NCI-H2171 (cell line): ENCODE measurements at regions not wholly inside any gene's neighbourhood (a gene's known extent, or its start where the extent isn't known, plus 50 kb on each side); places are given as distances from the start of the nearest gene placed in this dataset.
"Not testable (repeated sequence)": the region's sequence is repeated elsewhere in the genome, so short reads cannot be mapped to it uniquely, and the experiment has no call there.

Experiments used
- DNase-seq: peaks from one replicate; lab custom pipeline; 2025; lab: John Stamatoyannopoulos, UW

DNA sequence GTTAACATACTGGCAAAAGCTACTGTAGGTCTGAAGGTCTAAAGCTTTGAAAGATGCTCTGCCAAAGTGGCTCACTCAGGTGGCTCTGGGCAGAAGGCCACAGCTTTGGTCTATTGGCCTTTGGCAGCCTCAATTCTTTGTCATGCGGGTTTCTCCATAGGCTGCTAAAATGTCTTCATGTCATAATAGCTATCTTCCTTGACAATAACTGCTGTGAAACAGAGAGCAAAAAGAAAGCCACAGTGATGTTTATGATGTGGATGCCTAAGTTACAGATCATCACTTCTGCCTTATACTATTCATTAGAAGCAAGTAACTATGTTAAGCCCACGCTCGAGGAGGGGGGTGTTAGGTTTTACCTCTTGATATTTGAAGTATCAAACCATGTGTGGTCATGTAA lies 906.1 kb upstream of the CDH9 start:
- DNase-seq = no peak

GRCh38 chr5:27938989-27939388 lies 900.6 kb upstream of the CDH9 start:
- DNase-seq = no peak

DNA sequence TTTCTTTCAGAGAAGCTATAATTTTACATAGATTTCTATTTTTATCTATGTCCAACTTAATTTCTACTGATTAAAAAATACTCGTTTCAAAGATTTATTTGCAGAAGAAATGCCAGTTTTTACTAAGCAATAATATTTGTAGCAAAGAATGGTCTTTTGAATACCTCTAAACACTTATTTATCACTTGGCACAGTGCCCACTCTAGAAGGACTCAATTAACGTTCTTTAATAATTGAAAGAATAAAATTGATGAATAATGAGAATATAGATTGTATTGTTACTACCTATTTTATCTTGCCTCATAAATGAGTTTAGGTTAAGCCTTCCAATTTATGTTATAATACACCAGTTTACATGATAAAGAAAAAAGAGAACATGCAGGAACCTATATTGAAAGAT lies 889.7 kb upstream of the CDH9 start:
- DNase-seq = no peak

DNA sequence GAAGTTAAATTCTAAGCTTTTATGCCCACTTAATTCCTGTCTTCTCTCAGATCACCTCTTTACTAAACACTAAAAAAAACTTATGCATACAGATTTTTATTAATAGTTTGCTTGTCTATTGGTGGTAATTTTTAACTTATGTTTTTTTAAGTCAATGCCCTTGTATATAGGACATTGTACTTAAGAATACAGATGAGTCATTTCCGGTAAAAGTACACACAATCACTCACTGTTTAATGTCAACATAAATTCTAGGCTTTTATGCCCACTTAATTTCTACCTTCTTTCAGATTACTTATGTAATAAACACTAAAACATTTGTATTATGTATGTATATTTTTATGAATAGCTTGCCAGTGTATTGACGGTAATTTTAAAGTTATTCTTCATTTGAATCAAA lies 872.8 kb upstream of the CDH9 start:
- DNase-seq = no peak

DNA sequence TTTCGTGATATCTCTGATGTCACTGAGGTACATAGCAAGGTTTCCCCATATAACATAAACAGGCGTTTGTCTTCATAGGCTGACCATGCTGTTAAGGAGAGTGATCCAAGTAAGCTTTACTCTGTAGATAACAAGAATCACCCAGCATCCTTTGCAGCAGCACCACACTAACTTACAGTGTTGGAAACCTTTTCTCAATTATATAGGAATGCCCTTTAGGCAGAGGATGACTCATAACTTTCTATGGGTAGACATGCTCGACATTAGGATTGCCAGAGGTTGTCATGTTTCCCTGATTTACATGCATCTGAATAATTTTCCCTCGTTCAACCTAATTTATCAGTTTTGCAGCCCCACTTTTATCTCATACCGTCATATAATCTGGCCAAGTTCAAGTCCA lies 870.0 kb upstream of the CDH9 start:
- no peak for DNase-seq

GRCh38 chr5:27906931-27907601 lies 868.7 kb upstream of the CDH9 start:
- no peak for DNase-seq

- DNase-seq = no peak
These were observed 868.1 kb upstream of the CDH9 start for GRCh38 chr5:27906481-27906880.

- DNase-seq = no peak
These were observed 862.4 kb upstream of the CDH9 start for GRCh38 chr5:27900761-27901160.

DNA sequence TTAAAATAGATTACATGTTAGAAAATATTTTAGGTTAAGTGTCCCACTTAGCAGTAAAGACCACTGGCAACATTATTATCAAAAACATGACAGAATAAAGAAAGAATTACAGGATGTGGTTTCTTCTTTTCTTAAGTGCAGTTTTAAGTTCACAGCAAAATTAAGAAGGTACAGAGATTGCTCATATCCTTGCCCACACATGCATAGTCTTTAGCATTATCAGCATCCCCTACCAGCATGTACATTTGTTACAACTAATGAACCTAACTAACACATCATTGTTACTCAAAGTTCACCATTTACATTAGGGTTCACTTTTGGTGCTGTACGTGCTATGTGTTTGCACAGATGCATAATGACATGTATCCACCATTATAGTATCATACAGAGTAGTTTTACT lies 837.7 kb upstream of the CDH9 start:
- no peak for DNase-seq

DNA sequence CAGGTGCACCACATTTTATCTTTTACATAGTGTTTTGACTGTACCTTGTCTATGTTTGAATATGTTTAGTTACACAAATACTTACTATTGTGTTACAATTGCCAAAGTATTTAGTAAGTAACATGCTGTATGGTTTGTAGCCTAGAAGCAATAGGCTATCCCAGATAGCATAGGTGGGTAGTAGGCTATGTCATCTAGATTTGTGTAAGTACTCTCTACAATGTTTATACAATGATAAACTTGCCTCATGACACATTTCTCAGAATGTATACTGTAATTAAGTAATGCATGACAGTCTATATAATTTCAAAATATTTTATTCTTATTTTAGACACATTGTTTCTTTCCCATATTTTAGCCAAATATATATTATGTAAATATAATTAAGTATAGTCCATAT lies 836.8 kb upstream of the CDH9 start:
- no peak for DNase-seq

GRCh38 chr5:27868292-27868691 lies 829.9 kb upstream of the CDH9 start:
- no peak for DNase-seq

DNA sequence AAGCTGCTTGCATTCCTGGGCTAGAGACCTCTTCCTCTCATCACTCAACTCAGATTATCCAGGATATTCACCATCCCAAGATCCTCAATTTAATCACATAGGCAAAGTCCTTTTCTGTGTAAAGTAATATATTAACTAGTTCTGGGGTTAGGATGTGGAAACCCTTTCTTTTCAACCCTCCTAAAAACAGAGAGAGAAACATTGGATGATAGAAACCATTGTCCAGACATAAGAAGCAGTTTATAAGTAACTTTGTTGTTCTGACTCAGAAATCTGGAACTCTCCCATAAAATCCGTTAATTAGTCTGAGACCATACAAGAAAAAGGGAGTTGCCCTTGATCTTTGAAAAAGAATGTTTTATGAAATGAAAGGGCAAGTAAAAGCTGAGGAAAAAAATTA lies 817.1 kb upstream of the CDH9 start:
- no peak for DNase-seq

DNA sequence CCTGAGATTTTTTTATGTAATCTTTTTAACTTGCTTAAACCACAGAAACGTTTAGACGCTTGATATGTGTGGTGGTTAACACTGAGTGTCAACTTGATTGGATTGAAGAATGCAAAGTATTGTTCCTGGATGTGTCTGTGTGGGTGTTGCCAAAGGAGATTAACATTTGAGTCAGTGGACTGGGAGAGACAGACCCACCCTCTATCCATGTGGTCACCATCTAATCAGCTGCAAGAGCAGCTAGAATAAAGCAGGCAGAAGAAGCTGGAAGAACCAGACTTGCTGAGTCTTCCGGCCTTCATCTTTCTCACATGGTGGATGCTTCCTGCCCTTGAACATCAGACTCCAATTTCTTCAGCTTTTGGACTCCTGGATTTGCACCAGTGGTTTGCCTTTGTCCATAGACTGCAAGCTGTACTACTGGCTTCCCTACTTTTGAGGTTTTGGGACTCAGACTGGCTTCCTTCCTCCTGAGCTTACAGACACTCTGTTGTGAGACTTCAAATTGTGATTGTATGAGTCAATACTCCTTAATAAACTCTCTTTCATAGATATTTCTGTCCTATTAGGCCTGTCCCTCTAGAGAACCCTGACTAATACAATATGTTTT lies 816.0 kb upstream of the CDH9 start:
- DNase-seq = no peak

- DNase-seq = no peak
These were observed 806.9 kb upstream of the CDH9 start for GRCh38 chr5:27845248-27845647.

DNA sequence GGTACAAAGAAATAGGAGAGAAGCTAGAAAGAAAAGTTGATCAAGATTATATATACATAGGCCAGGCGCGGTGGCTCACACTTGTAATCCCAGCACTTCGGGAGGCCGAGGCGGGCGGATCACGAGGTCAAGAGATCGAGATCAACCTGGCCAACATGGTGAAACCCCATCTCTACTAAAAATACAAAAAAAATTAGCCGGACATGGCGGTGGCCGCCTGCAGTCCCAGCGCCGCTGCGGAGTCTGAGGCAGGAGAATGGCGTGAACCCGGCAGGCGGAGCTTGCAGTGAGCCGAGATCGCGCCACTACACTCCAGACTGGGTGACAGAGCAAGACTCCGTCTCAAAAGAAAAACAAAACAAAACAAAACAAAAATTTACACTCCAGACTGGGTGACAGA lies 798.3 kb upstream of the CDH9 start:
- not testable (repeated sequence) for DNase-seq

DNA sequence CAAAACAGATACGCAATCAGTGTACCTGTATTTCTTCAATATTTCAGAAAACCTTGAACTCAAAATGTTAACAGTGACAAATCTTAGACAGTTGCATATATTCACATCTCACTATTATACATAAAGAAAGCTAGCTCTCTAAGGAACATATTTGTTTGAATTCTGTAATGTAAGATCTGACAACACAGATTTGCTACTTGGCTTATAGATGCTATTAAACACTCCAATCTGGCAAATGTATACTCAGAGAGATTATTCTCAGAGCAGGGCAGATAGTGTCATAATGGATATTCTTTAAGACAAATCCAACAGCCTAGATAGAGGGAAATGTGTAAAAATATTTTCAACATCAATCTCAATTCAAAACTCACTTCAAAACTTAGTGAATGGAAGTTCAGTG lies 794.5 kb upstream of the CDH9 start:
- DNase-seq = no peak

DNA sequence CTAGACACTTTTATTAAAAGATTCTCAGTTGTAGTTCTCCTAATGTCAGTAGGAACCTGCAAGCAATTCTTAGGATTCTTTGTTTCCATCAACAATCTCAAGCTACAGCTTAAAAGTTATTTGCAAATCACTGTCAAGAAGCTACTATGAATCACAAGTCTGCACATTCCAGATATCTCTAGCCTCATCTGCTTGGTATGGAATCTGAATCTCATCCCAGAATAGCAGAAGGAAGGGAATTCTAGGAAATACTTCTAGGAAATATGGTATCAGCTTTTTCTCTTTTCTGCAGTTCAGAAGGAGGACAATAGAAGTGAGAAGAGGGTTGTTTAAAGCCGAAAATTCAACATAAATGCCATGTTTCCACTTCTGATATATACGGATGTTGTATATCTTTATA lies 792.2 kb upstream of the CDH9 start:
- DNase-seq = no peak

GRCh38 chr5:27821681-27822080 lies 783.3 kb upstream of the CDH9 start:
- DNase-seq = no peak

- DNase-seq = no peak
These were observed 780.5 kb upstream of the CDH9 start for GRCh38 chr5:27818888-27819287.

- DNase-seq = no peak
These were observed 776.6 kb upstream of the CDH9 start for GRCh38 chr5:27814983-27815382.

DNA sequence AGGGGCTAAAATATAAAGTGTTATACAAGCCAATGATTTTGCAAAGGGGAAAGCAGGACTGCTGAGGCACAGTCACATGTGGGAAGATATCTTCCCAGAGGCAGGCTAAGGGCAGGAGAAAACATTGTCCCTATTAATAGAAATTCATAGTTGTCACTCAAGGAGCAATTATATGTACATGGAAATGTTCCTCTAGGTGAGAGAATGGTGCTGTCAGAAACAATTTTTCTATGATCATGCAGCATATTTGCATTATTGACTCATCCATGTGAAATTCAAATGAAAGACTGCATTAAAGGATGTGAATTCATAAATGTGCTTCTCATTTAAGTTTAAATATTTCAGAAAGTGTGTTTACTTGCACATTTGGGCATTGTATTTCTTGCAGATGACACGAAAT lies 775.9 kb upstream of the CDH9 start:
- no peak for DNase-seq

- DNase-seq = no peak
These were observed 772.1 kb upstream of the CDH9 start for GRCh38 chr5:27810458-27810857.

DNA sequence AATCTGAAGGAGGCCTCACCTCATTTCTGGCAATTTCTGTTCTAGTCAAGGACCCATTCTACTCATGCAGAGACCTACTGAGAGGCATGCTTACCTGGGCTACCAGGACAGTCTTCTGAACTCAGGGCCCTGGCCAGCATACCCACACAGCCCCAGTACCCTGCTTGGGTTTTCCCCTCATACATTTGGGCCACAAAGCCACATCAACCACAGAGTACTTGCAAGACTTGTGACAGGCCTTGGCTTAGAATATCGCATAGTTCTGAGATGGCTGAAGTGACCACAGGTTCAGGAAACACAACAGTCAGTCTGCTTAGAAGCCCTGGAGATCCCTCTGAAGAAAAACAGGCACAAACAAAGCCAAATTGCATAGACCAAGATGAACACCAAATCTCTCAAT lies 758.8 kb upstream of the CDH9 start:
- DNase-seq = no peak

- DNase-seq = no peak
These were observed 749.8 kb upstream of the CDH9 start for GRCh38 chr5:27788184-27788583.
